GM08714 (cell line): ENCODE measurements at regions not wholly inside any gene's neighbourhood (a gene's known extent, or its start where the extent isn't known, plus 50 kb on each side); places are given as distances from the start of the nearest gene placed in this dataset.

ENCODE experiments used
- H3K4me3 ChIP-seq: fragments of 200-500 bp; sonication (Bioruptor generic); 2 replicates; pipeline ENCODE4 v1.5.1; 2014; ENCODE audit warnings: mild to moderate bottlenecking, low read length, inconsistent platforms
- ZNF274 ChIP-seq: IDR thresholded peaks from 2 replicates; pipeline ENCODE4 v1.6.1; 2012; ENCODE audit warnings: mild to moderate bottlenecking, low read depth, low read length

DNA sequence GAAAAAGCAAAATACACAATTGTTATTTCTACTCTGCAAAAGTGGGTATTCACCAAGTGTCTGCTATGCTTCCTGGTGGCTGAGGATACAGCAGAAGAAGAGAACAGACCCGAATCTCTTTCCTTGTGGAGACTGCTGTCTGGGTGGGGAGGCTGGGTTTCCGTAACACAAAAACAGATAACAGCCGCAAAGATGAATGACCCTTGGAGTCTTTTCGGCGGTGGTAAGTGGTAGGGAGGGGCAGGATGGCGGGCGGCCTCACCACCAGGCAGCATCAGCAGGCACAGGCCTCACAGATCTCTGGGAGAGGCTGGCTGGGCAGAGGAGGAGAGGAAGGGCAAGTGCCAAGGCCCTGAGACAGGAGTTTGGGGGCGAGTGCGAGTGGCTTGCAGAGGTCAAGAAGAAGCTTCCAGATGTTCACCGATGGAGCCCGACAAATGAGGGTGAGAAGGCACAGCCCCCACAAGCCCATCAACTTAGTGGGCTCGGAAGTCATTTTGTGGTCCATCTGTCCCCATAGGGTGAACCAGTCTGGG, 164.2 kb downstream of the RHOU start:
- no peak for TF ChIP-seq ZNF274

DNA sequence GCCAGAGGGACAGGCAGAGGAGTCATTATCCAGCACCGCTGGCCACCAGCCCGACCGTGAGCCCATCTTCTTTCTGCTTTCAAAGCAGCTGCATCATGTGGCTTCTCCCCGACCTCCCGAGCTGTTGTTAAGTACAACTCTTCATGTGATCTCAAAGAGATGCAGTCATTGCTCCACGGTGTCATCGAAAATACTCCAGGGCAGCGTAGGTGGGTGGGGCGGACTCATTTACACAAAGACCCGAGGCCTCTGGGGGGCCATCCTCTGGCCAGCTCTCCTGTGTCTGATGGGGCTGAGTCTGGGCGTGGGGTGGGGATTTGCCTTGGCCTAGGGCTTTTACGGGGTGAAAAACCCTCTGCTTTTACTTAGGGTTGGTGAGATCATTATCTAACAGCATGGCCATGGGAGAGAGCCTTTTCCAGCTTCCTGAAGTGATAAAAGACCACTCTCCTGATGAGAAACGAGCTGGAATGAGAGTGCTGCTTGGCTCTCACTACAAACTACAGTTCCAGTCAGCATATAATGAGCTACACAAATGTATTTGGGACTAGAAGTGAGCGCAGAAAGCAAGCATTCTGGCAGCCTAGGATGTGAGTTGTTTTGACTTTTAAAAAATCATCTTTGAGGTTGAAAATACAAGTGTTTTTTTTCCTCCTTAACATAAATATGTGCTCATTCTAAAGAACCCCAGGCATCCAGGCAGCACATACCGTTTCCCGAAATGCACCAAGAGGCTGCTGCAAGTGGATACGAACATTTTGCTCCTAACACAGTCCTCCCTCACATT, 165.0 kb downstream of the RHOU start:
- TF ChIP-seq ZNF274, result no peak
- no peak overlapping the region for H3K4me3 ChIP-seq

More for the DNA sequence above, 164.2 kb downstream of the RHOU start:
- H3K4me3 ChIP-seq, result no peak overlapping the region

DNA sequence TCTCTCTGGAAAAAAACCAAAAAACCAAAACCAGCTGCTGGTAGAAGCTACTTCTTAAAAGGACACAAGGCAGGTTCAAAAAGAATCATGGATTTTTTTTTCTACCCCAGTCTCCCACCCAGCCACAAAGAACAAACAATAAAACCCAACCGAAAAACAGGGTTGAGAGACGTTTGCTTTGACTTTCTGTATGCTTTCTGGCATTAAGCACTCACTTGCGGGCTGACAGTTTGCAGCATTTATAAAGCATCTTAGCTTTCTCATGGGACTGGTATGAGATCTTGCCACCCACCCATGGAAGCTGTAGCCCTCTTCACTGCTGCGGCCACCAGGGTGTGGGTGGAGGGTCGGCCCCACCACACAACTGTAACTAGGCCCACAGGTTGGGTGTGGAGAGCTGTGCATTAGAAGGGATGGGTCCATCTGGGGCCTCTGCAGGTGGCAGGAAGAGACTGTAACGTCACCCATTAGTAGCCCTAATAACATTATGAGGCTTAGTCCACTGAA, 165.7 kb downstream of the RHOU start:
- H3K4me3 ChIP-seq, result no peak overlapping the region
- no peak for TF ChIP-seq ZNF274

DNA sequence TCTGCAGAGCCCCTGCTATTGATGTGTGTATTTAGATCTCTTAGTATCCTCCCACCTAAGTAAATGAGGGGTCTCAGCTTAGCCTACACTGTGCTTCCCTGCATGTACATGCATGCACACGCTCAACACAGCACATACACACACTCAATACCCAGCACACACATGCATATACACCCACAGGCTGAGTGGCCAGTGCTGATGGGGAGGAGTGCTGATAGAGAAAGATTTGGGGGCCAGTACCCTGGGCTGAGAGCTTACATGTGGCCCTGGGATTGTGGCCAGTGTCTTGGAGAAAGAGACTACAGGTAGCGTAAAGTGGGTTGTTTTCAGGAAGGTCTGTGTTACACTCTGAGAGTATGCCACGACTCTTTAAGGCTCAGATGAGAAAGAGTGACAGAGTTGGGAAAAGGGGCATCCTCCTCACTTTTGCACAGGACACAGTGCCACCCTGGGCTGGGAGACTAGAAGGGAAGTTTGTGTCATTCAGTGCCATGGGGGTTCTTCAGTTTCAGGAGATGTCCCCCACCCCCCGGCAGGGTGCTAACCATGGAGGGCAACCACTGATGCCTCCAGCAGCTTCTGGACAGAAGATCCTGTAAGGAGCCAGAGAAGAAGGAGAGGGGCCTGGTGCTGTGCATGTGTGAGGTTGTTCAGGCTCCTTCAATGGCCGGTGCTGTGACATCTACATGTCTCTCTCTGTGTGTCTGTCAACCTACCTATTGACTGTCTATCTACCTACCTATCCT, 166.8 kb downstream of the RHOU start:
- TF ChIP-seq ZNF274, result no peak

DNA sequence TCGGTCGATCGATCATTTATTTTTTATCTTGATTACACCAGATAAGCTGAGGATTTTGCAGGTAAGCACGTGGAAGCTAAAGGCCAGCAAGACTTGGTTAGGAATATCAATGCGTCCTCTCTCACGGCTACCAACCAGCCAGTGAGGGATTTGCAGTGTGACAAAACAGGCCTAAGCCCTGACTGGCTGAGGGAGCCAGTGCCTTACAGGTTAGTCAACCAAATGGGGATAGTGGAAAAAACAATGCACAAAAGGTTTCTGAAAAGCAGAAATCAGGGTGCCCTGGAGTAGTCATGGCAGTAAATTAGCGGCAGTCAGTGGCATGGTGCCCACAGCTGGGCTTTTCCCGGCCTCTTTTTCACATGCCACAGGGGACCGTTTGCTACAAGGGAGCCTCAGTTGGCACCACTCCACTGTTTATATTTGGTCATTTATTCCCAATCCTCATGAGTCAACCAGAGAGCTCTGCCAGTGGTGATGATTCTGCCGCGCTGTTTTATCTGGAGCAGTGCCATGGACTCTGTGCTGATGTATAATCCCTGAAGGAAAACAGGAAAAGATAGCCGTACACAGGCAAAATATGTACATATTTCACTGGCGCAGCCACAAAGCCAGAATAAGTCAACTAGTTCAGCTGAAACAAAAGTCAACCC, 167.6 kb downstream of the RHOU start:
- no peak for TF ChIP-seq ZNF274
- H3K4me3 ChIP-seq, result no peak overlapping the region

More for the DNA sequence above, 166.8 kb downstream of the RHOU start:
- H3K4me3 ChIP-seq, result no peak overlapping the region

DNA sequence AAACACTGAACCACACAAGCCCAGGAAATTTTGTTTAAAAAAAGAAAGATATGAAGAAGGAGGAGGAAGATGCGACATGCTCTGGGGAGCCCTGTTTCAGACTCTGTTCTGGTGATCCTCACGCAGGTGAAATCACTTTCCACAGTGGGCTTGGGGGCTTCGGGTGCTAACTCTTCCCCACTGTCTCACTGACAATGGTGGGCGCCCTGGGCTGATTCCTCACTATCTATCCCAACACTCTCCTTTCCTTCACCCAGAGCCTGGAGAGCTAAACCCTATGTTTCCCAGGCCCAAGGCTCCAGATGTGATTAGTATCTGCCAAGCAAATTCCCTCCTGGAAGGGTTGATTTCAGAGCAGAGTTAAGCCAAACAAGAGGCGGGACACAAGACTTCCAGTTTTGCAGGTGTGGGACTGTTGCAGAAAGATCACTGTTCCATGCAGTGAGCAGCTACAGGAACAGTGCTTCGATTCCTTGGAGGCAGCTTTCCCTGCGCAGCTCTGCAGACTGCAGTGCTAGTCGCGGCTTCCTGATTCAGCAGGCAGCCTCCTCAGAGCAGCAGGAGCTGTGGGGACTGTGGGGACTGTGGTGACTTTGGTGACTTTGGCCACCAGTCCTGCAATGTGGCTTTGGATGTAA, 168.3 kb downstream of the RHOU start:
- no peak overlapping the region for H3K4me3 ChIP-seq

DNA sequence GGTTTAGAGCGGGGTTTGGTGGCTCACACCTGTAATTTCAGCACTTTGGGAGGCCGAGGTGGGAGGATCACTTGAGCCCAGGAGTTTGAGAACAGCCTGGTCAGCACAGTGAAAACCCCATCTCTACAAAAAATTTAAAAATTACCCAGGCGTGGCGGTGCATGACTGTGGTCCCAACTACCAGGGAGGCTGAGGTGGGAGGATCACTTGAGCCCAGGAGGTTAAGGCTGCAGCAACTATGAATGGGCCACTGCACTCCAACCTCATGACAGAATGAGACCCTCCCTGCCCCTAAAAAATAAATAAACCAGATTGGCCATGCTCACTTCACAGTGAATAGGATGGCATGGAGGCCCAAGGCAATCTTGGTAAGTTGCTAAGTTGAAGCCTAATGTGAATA, 168.9 kb downstream of the RHOU start:
- no peak overlapping the region for H3K4me3 ChIP-seq
- TF ChIP-seq ZNF274, result no peak

More for the DNA sequence above, 168.3 kb downstream of the RHOU start:
- TF ChIP-seq ZNF274, result no peak

DNA sequence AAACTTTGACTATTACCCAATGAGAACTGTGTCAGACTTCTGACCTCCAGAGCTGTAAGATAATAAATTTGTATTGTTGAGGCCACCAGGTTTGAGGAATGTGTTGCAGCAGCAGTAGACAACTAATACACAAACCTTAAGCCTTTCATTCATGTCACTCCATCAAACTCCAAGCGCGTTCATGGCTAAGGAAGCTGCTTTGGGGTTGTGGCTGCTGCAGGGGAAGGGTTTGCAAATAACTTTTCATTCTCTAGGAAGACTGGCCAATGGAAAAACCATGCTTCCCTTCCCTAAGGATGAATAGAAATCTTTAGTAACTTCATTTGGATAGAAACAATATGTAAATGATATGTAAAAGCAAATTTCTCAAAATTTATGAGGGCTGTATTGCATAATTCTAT, 170.4 kb downstream of the RHOU start:
- no peak overlapping the region for H3K4me3 ChIP-seq
- TF ChIP-seq ZNF274, result no peak

DNA sequence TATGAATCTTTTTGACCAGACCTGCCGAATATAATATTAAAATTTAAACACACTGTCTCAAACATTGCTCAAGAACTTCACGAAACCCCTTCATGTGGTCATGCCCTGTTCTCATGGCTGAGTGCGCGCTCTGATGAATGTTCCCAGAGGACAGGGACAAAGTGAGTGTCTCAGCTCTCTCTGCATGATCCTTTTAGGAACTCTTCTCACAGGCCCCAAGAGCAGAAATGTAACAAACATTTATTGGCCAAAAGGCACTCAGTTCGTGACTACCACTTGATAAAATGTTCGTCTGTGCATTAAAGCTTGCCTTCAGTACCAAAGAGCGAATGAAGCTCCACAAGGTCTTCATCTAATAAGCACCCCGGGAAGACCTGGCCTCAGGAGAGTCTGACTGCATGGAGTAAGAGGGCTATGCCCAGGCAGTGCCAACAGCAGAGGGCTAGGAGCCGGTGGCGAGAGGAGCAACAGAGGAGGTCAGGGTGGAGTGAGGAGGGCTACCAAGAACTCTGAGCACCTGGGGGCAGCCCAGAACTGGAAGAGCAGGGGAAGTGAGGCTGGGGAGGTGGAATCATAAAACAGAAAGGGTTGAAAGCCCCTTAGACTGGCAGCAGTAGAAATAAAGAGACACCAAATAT, 171.1 kb downstream of the RHOU start:
- no peak overlapping the region for H3K4me3 ChIP-seq
- no peak for TF ChIP-seq ZNF274

DNA sequence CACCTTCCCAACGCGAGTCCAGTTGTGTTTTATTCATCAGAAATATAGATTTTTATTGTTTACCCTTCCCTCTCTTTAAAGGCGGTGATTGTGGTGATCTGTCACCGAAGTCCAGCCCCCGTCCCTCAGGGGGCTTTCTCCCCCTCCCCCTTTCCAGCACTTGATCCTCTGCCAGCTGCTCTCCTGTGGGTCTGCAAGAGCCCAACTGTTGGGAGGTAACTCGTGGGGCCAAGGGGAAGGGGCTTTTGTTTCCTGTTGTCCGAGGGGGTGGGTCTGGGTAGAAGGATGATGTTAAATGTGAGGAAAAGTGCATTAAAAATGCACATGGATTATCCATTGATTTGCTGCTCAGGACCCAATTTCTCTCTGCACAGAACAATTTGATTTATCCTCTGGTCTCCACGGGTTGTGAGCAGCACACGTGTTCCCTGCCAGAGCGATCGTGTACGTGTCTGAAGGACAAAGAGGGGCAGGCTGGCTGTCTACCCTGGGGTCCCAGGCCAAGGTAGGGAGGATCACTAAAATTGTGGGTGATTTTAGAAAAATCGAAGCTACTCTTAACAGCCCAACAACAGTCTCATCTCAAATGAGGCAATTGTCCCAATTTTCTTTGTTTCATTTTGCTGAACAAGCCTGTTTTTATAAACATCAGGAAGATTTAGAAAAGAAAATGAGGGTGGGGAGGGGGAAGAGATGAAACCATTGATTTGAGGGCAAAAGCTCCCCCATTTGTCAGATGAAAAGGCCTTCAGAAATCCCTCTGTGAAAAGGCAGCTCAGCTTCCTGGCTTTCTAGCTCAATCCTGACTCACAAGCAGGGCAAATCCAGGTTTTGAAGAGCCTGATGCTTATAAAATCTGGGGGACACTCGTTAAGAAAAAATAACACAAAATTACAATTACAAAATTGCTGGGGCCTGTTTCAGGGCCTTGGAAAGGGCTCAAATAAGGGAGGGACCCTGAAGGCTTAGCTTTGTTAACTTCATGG, 176.2 kb downstream of the RHOU start:
- no peak overlapping the region for H3K4me3 ChIP-seq
- TF ChIP-seq ZNF274, result no peak

DNA sequence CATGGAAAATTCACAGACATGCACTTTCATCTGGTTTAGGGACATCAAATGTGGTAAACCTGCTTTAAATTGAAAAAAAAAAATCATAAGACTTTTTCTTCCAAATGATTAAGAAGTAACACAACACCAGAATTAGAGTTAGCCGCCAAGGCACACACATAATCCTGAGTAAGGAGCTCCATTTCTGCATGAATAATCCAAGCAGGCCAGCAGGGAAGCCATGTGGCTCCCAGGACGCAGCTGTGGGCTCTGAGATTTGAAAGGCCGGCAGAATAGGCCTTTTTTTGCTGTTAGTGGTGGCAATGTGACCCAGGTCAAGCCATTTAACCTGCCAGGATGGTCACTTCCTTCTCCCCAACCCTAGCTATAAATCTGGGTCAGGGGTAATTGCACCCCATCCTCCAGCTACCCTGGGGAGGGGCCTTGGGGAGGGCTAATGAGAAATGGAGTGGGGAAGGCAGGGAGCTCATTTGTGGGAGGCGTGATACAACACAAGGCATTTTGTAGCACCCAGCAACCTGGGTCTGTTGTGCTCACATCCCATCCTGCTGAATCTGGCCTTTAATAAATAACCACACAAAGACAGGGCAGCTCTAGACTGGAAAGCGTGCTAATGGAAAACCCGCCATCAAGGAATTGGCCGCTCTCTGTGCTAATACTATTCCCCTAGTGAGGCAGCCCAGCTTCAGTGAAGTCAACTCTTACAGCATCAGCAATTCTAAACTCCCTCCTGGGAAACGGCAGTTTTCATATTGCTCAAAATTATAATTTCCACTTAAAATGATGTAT, 178.5 kb downstream of the RHOU start:
- no peak for TF ChIP-seq ZNF274

DNA sequence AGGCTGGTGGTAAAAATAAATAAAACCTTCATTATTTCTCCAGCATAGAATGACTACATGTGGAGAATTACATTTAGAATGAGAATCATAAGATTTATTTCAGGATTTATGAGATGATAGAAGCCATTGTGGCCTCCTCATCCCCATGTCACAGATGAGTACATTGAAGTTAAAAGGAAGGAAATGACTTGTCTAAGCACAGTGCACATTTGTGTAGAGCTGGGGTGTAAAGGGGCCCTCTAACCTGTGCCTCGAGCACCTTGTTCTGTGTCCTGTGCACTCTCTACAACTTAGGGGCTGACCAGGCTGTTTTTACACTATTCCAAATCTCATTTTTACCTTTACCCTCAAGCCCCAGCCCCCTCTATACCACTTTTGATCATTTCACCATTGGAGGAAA, 179.4 kb downstream of the RHOU start:
- H3K4me3 ChIP-seq, result no peak overlapping the region
- no peak for TF ChIP-seq ZNF274

More for the DNA sequence above, 178.5 kb downstream of the RHOU start:
- H3K4me3 ChIP-seq, result no peak overlapping the region
